GM23338 (cell line): ENCODE measurements at regions not wholly inside any gene's neighbourhood (a gene's known extent, or its start where the extent isn't known, plus 50 kb on each side); places are given as distances from the start of the nearest gene placed in this dataset.

Source experiments
- CREB1 ChIP-seq: fragments of 250-450 bp; sonication (Bioruptor Pico); IDR thresholded peaks from 2 replicates; pipeline ENCODE4 v1.5.0; 2020; ENCODE audit warnings: low read depth, mild to moderate bottlenecking, moderate library complexity
- CTCF ChIP-seq, 2 experiments: fragments of 200-600 bp in 1 of 2; sonication (generic) in 1 of 2; conservative IDR thresholded peaks; 2 replicates each; pipeline versions ENCODE4 v1.5.1 to v1.6.1; 2016 to 2017; ENCODE audit warnings: antibody characterized with exemption in 2 of 2, low read depth in 2 of 2, mild to moderate bottlenecking in 2 of 2, moderate library complexity in 1 of 2
- EZH2 ChIP-seq: fragments of 200-600 bp; sonication (generic); IDR thresholded peaks from one replicate; pipeline ENCODE4 v1.8.0; 2017; ENCODE audit warnings: antibody characterized with exemption, mild to moderate bottlenecking, low read depth; ENCODE audit not compliant: unreplicated experiment
- EZH2phosphoT487 ChIP-seq: fragments of 200-600 bp; sonication (generic); IDR thresholded peaks from one replicate; pipeline ENCODE4 v1.8.1; 2018; ENCODE audit warnings: antibody characterized with exemption; ENCODE audit not compliant: unreplicated experiment
- JUNB ChIP-seq: IDR thresholded peaks from one replicate; pipeline ENCODE4 v1.6.1; 2016; ENCODE audit warnings: antibody characterized with exemption; ENCODE audit not compliant: unreplicated experiment
- POLR2AphosphoS5 ChIP-seq: IDR thresholded peaks from 2 replicates; pipeline ENCODE4 v1.6.1; 2016; ENCODE audit warnings: antibody characterized with exemption, low read depth
- REST ChIP-seq: IDR thresholded peaks from one replicate; pipeline ENCODE4 v1.6.1; 2018; ENCODE audit warnings: antibody characterized with exemption; ENCODE audit not compliant: unreplicated experiment
- STAT1 ChIP-seq: IDR thresholded peaks from one replicate; pipeline ENCODE4 v1.6.1; 2016; ENCODE audit warnings: antibody characterized with exemption; ENCODE audit not compliant: unreplicated experiment
- ZNF114 ChIP-seq: fragments of 250-450 bp; sonication (Bioruptor Pico); IDR thresholded peaks from 2 replicates; pipeline ENCODE4 v1.5.0; 2020; ENCODE audit warnings: mild to moderate bottlenecking, moderate library complexity
- ZNF331 ChIP-seq: fragments of 250-450 bp; sonication (Bioruptor Pico); IDR thresholded peaks from 2 replicates; pipeline ENCODE4 v1.5.0; 2020; ENCODE audit warnings: low read depth, mild to moderate bottlenecking, moderate library complexity

GRCh38 chr9:71629578-71630215 is 138.6 kb downstream of the CEMIP2 start:
- no peak for TF ChIP-seq CTCF (conservative IDR thresholded peaks at IDR 0.05; ENCODE audit: low read depth in 2 of 2)
- TF ChIP-seq POLR2AphosphoS5: no peak
- no peak for TF ChIP-seq EZH2phosphoT487
- TF ChIP-seq EZH2: no peak
- TF ChIP-seq REST: no peak
- no peak for TF ChIP-seq ZNF331 (CRISPR knock-in tag)
- no peak for TF ChIP-seq CREB1 (CRISPR knock-in tag)
- no peak for TF ChIP-seq JUNB
- TF ChIP-seq STAT1: no peak
- TF ChIP-seq ZNF114 (CRISPR knock-in tag): no peak
